Breast epithelium (tissue), 4 donors: ENCODE measurements at regions not wholly inside any gene's neighbourhood (a gene's known extent, or its start where the extent isn't known, plus 50 kb on each side); places are given as distances from the start of the nearest gene placed in this dataset.

Source experiments
- DNase-seq, 2 donors: peaks; one replicate each; pipeline ENCODE4 v3.0.0-alpha.2; 2019; ENCODE audit warnings: low spot score in 2 of 2
- H3K27ac ChIP-seq, 2 donors: fragments of 200-600 bp; sonication (generic) in 1 of 2; one replicate each; pipeline ENCODE4 v1.5.1; 2016 to 2019; ENCODE audit warnings: mild to moderate bottlenecking in 1 of 2
- H3K27me3 ChIP-seq, 2 donors: fragments of 200-600 bp; sonication (generic) in 1 of 2; one replicate each; pipeline versions ENCODE4 v1.5.1 to v1.6.0; 2017 to 2019; ENCODE audit warnings: control low read depth in 1 of 2, mild to moderate bottlenecking in 1 of 2
- H3K36me3 ChIP-seq: fragments of 200-600 bp; one replicate; pipeline ENCODE4 v1.5.1; 2019
- H3K4me1 ChIP-seq, 2 donors: fragments of 200-600 bp; sonication (generic); one replicate each; pipeline ENCODE4 v1.5.1; 2016 to 2019; ENCODE audit warnings: control low read depth in 1 of 2
- H3K4me3 ChIP-seq, 3 donors: fragments of 200-600 bp; sonication (generic); 1 replicate in 2 of 3; 2 replicates in 1 of 3; pipeline ENCODE4 v1.5.1; 2016 to 2019; ENCODE audit warnings: mild to moderate bottlenecking in 3 of 3, moderate library complexity in 2 of 3
- H3K9me3 ChIP-seq, 2 donors: fragments of 200-600 bp; sonication (generic) in 1 of 2; one replicate each; pipeline ENCODE4 v1.5.1; 2016 to 2019; ENCODE audit warnings: control low read depth in 1 of 2
- POLR2A ChIP-seq: fragments of 450-650 bp; IDR thresholded peaks from one replicate; pipeline ENCODE4 v1.6.1; 2016; ENCODE audit warnings: antibody characterized with exemption, mild to moderate bottlenecking, moderate library complexity
- POLR2AphosphoS5 ChIP-seq, 3 donors: sonication (generic); formaldehyde crosslinking; IDR thresholded peaks; one replicate each; pipeline ENCODE4 v1.6.1; 2017; ENCODE audit warnings: antibody characterized with exemption in 3 of 3
- intact Hi-C: fragments of 100-400 bp; cut with DNase I; formaldehyde crosslinking; loops from one replicate; pipeline ENCODE4 v1.15.1; 2023; ENCODE audit warnings: low total_unique reads
- TF ChIP-seq, protein P1 (sequence below), 3 donors: fragments of 450-650 bp; IDR thresholded peaks; one replicate each; pipeline ENCODE4 v1.5.1; 2016 to 2017; ENCODE audit warnings: antibody characterized with exemption in 3 of 3, mild to moderate bottlenecking in 3 of 3, moderate library complexity in 3 of 3

DNA sequence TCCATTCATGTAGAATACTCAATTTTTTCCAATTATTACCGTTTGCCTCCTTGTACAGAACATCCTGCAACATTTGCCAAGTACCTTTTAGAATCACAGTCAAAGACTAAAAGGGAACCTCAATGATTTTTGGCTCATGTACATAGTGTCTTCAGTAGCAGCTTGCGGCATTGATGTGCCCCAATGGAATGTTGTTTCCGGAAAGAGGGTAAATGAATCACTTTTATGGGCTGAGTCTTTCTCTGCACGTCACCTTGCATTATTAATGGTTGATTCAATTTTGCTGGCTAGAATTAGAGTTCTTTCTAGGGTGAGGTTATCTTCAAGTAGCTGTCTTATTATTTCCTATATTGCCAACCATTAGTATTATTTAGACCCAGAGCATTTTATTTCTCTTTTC lies 116.9 kb upstream of the GABRA2 start:
- TF ChIP-seq, protein P1, sequence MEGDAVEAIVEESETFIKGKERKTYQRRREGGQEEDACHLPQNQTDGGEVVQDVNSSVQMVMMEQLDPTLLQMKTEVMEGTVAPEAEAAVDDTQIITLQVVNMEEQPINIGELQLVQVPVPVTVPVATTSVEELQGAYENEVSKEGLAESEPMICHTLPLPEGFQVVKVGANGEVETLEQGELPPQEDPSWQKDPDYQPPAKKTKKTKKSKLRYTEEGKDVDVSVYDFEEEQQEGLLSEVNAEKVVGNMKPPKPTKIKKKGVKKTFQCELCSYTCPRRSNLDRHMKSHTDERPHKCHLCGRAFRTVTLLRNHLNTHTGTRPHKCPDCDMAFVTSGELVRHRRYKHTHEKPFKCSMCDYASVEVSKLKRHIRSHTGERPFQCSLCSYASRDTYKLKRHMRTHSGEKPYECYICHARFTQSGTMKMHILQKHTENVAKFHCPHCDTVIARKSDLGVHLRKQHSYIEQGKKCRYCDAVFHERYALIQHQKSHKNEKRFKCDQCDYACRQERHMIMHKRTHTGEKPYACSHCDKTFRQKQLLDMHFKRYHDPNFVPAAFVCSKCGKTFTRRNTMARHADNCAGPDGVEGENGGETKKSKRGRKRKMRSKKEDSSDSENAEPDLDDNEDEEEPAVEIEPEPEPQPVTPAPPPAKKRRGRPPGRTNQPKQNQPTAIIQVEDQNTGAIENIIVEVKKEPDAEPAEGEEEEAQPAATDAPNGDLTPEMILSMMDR (IDR thresholded peaks at IDR 0.05): no peak
- TF ChIP-seq POLR2A: no peak
- TF ChIP-seq POLR2AphosphoS5 (IDR thresholded peaks at IDR 0.05): no peak
- no peak for DNase-seq
- Histone ChIP-seq H3K4me1 (no peaks in the 10 kb centered on the region), H3K27ac (no peak overlapping the region), H3K4me3 (no peak overlapping the region), H3K27me3 (no peaks in the 10 kb centered on the region), H3K9me3 (no peaks in the 10 kb centered on the region), H3K36me3 (no peaks in the 10 kb centered on the region)
- intact Hi-C loops: no loop called here

DNA sequence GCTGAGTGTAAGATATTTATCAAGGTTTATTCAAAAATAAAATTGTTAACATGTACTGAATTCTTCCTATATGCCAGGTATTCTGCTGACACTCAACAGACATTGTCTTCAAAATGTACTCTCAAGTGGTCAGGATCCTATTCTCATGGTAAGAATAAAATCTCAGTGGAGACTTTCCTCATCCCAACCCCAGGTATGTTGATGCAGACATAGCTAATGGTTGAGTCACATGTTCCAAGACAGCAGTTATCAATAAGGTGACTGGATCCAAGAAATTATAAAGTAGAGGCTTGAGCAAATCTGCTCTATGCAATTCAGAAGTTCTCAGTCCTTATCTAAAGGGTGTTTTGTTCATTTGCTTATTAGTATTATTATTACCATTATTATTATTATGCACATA lies 115.2 kb upstream of the GABRA2 start:
- H3K4me1 ChIP-seq: no peaks in the 10 kb centered on the region
- intact Hi-C loops: no loop called here
- no peak overlapping the region for H3K27ac ChIP-seq
- no peaks in the 10 kb centered on the region for H3K27me3 ChIP-seq
- H3K9me3 ChIP-seq: no peaks in the 10 kb centered on the region
- DNase-seq: no peak
- no peak overlapping the region for H3K4me3 ChIP-seq
- TF ChIP-seq, protein P1 (IDR thresholded peaks at IDR 0.05): no peak
- TF ChIP-seq POLR2AphosphoS5 (IDR thresholded peaks at IDR 0.05) (no peak), POLR2A (no peak)
- H3K36me3 ChIP-seq: no peaks in the 10 kb centered on the region

DNA sequence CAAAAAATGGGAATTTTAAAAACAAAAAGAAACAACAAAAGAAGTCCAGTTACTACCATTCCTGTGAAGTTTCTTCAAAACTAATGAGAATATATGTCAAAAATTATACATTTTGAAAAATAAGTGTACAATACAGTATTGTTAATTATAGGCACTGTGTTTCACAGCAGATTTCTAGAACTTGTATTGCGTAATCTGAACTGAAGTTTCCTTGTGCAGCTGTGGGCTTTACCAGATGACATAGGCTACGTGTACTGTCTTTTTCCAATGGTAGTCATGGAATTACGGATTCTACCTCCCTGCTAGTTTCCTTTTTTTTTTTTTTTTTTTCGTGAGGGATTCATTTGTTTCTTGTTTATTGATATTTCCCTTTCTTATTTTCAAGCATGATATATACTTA lies 113.8 kb upstream of the GABRA2 start:
- intact Hi-C loops: no loop called here
- Histone ChIP-seq H3K4me1 (no peaks in the 10 kb centered on the region), H3K27ac (no peak overlapping the region), H3K27me3 (no peaks in the 10 kb centered on the region), H3K9me3 (no peaks in the 10 kb centered on the region), H3K36me3 (no peaks in the 10 kb centered on the region), H3K4me3 (no peak overlapping the region)
- no peak for DNase-seq
- TF ChIP-seq POLR2A (no peak), POLR2AphosphoS5 (IDR thresholded peaks at IDR 0.05) (no peak)
- TF ChIP-seq, protein P1 (IDR thresholded peaks at IDR 0.05): no peak

DNA sequence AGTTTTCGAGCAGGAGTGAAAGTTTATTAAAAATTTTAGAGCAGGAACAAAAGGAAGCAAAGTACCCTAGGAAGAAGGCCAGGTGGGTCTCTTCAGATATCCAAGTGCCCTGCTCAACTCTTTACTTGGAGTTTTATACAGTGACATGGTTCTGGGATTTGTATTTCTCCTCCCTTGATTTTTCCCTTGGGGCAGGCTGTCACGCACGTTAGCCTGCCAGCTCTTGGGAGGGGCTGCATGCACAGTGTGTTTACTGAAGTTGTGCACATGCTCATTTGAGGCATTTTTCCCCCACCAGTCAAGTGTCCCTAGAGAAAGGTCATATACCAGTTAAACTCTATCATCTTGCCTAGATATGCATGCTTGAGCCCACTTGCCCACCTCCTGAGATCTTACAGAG lies 102.5 kb upstream of the GABRA2 start:
- intact Hi-C loops: loop anchor here (5.0 kb wide), 1 partner anchor 310 kb away; no protein-coding TSS in a partner anchor
- Histone ChIP-seq H3K27me3 (no peaks in the 10 kb centered on the region), H3K36me3 (no peaks in the 10 kb centered on the region), H3K4me3 (no peak overlapping the region), H3K9me3 (no peaks in the 10 kb centered on the region), H3K4me1 (no peaks in the 10 kb centered on the region), H3K27ac (no peak overlapping the region)
- no peak for DNase-seq
- TF ChIP-seq, protein P1 (IDR thresholded peaks at IDR 0.05): no peak
- no peak for TF ChIP-seq POLR2A
- TF ChIP-seq POLR2AphosphoS5 (IDR thresholded peaks at IDR 0.05): no peak

DNA sequence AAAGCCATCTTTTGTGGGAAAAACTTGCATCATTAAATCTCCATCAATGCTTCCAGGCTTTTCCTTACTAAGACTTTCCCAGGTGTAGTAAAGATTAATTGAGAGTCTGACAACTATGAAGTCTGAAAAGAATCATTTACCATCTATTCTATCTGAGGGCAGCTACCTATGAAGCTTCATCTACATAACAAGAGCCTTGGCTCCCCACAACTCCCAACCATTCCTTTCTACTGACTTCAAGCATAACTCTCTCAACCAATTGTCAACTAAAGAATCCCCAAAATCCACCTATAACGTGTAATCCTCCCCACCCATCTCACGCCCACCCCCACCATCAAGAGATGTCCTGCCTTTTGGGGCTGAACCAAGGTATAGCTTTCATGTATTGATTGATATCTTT lies 101.5 kb upstream of the GABRA2 start:
- Histone ChIP-seq H3K27ac (no peak overlapping the region), H3K36me3 (no peaks in the 10 kb centered on the region), H3K4me3 (no peak overlapping the region), H3K27me3 (no peaks in the 10 kb centered on the region), H3K4me1 (no peaks in the 10 kb centered on the region), H3K9me3 (no peaks in the 10 kb centered on the region)
- TF ChIP-seq POLR2AphosphoS5 (IDR thresholded peaks at IDR 0.05): no peak
- no peak for TF ChIP-seq POLR2A
- TF ChIP-seq, protein P1 (IDR thresholded peaks at IDR 0.05): no peak
- no peak for DNase-seq
- intact Hi-C loops: loop anchor here (5.0 kb wide), 1 partner anchor 311 kb away; no protein-coding TSS in a partner anchor
